ENCODE measurements at regions not wholly inside any gene's neighbourhood (a gene's known extent, or its start where the extent isn't known, plus 50 kb on each side); places are given as distances from the start of the nearest gene placed in this dataset.

GRCh38 chr17:27974531-27975145, 67.8 kb upstream of the NLK start:
- Histone ChIP-seq H3K36me3 (ENCODE audit: control insufficient read depth in 1 of 2, insufficient read depth in 2 of 2, low read length in 2 of 2) (no peaks in the 10 kb centered on the region), H3K27ac (ENCODE audit: low read length) (no peak overlapping the region)

GRCh38 chr17:27975146-27976011, 67.1 kb upstream of the NLK start:
- Histone ChIP-seq H3K4me3 (ENCODE audit: low read depth in 1 of 2, low read length in 2 of 2) (no peak overlapping the region), H3K4me1 (ENCODE audit: control insufficient read depth in 1 of 2, insufficient read depth in 2 of 2, low read length in 2 of 2) (no peaks in the 10 kb centered on the region), H3K36me3 (ENCODE audit: control insufficient read depth in 1 of 2, insufficient read depth in 2 of 2, low read length in 2 of 2) (no peaks in the 10 kb centered on the region)

More at GRCh38 chr17:27974531-27975145, 67.8 kb upstream of the NLK start:
- H3K9me3 ChIP-seq (ENCODE audit: control insufficient read depth in 1 of 2, low read length in 2 of 2): no peaks in the 10 kb centered on the region
- H3K4me3 ChIP-seq (ENCODE audit: low read depth in 1 of 2, low read length in 2 of 2): no peak overlapping the region
- no peaks in the 10 kb centered on the region for H3K4me1 ChIP-seq (ENCODE audit: control insufficient read depth in 1 of 2, insufficient read depth in 2 of 2, low read length in 2 of 2)
- no peaks in the 10 kb centered on the region for H3K27me3 ChIP-seq (ENCODE audit: low read depth, low read length)

GRCh38 chr17:27976331-27976730, 66.1 kb upstream of the NLK start:
- Histone ChIP-seq H3K9me3 (ENCODE audit: control insufficient read depth in 1 of 2, low read length in 2 of 2) (no peaks in the 10 kb centered on the region), H3K4me1 (ENCODE audit: control insufficient read depth in 1 of 2, insufficient read depth in 2 of 2, low read length in 2 of 2) (no peaks in the 10 kb centered on the region), H3K27ac (ENCODE audit: low read length) (no peak overlapping the region), H3K4me3 (ENCODE audit: low read depth in 1 of 2, low read length in 2 of 2) (no peak overlapping the region), H3K27me3 (ENCODE audit: low read depth, low read length) (no peaks in the 10 kb centered on the region), H3K36me3 (ENCODE audit: control insufficient read depth in 1 of 2, insufficient read depth in 2 of 2, low read length in 2 of 2) (no peaks in the 10 kb centered on the region)

More at GRCh38 chr17:27975146-27976011, 67.1 kb upstream of the NLK start:
- H3K27ac ChIP-seq (ENCODE audit: low read length): no peak overlapping the region
- H3K27me3 ChIP-seq (ENCODE audit: low read depth, low read length): no peaks in the 10 kb centered on the region
- H3K9me3 ChIP-seq (ENCODE audit: control insufficient read depth in 1 of 2, low read length in 2 of 2): no peaks in the 10 kb centered on the region

GRCh38 chr17:27977751-27978688, 64.5 kb upstream of the NLK start:
- no peaks in the 10 kb centered on the region for H3K27me3 ChIP-seq (ENCODE audit: low read depth, low read length)
- H3K9me3 ChIP-seq (ENCODE audit: control insufficient read depth in 1 of 2, low read length in 2 of 2): no peaks in the 10 kb centered on the region
- H3K27ac ChIP-seq (ENCODE audit: low read length): no peak overlapping the region
- no peaks in the 10 kb centered on the region for H3K36me3 ChIP-seq (ENCODE audit: control insufficient read depth in 1 of 2, insufficient read depth in 2 of 2, low read length in 2 of 2)
- no peaks in the 10 kb centered on the region for H3K4me1 ChIP-seq (ENCODE audit: control insufficient read depth in 1 of 2, insufficient read depth in 2 of 2, low read length in 2 of 2)
- no peak overlapping the region for H3K4me3 ChIP-seq (ENCODE audit: low read depth in 1 of 2, low read length in 2 of 2)

- Histone ChIP-seq H3K27me3 (ENCODE audit: low read depth, low read length) (no peaks in the 10 kb centered on the region), H3K4me1 (ENCODE audit: control insufficient read depth in 1 of 2, insufficient read depth in 2 of 2, low read length in 2 of 2) (no peaks in the 10 kb centered on the region), H3K27ac (ENCODE audit: low read length) (no peak overlapping the region), H3K9me3 (ENCODE audit: control insufficient read depth in 1 of 2, low read length in 2 of 2) (no peaks in the 10 kb centered on the region), H3K4me3 (ENCODE audit: low read depth in 1 of 2, low read length in 2 of 2) (no peak overlapping the region), H3K36me3 (ENCODE audit: control insufficient read depth in 1 of 2, insufficient read depth in 2 of 2, low read length in 2 of 2) (no peaks in the 10 kb centered on the region)
Observed at GRCh38 chr17:27978689-27979175, 63.7 kb upstream of the NLK start.

- Histone ChIP-seq H3K27ac (ENCODE audit: low read length) (no peak overlapping the region), H3K4me3 (ENCODE audit: low read depth in 1 of 2, low read length in 2 of 2) (no peak overlapping the region), H3K9me3 (ENCODE audit: control insufficient read depth in 1 of 2, low read length in 2 of 2) (no peaks in the 10 kb centered on the region), H3K4me1 (ENCODE audit: control insufficient read depth in 1 of 2, insufficient read depth in 2 of 2, low read length in 2 of 2) (no peaks in the 10 kb centered on the region), H3K36me3 (ENCODE audit: control insufficient read depth in 1 of 2, insufficient read depth in 2 of 2, low read length in 2 of 2) (no peaks in the 10 kb centered on the region), H3K27me3 (ENCODE audit: low read depth, low read length) (no peaks in the 10 kb centered on the region)
Observed at GRCh38 chr17:27980043-27980442, 62.4 kb upstream of the NLK start.

GRCh38 chr17:27981978-27982377, 60.5 kb upstream of the NLK start:
- Histone ChIP-seq H3K4me1 (ENCODE audit: control insufficient read depth in 1 of 2, insufficient read depth in 2 of 2, low read length in 2 of 2) (no peaks in the 10 kb centered on the region), H3K27me3 (ENCODE audit: low read depth, low read length) (no peaks in the 10 kb centered on the region), H3K36me3 (ENCODE audit: control insufficient read depth in 1 of 2, insufficient read depth in 2 of 2, low read length in 2 of 2) (no peaks in the 10 kb centered on the region), H3K4me3 (ENCODE audit: low read depth in 1 of 2, low read length in 2 of 2) (no peak overlapping the region), H3K27ac (ENCODE audit: low read length) (no peak overlapping the region), H3K9me3 (ENCODE audit: control insufficient read depth in 1 of 2, low read length in 2 of 2) (no peaks in the 10 kb centered on the region)

GRCh38 chr17:27982688-27983087, 59.8 kb upstream of the NLK start:
- H3K4me1 ChIP-seq (ENCODE audit: control insufficient read depth in 1 of 2, insufficient read depth in 2 of 2, low read length in 2 of 2): no peaks in the 10 kb centered on the region
- no peaks in the 10 kb centered on the region for H3K36me3 ChIP-seq (ENCODE audit: control insufficient read depth in 1 of 2, insufficient read depth in 2 of 2, low read length in 2 of 2)
- no peak overlapping the region for H3K4me3 ChIP-seq (ENCODE audit: low read depth in 1 of 2, low read length in 2 of 2)
- no peaks in the 10 kb centered on the region for H3K27me3 ChIP-seq (ENCODE audit: low read depth, low read length)
- no peaks in the 10 kb centered on the region for H3K9me3 ChIP-seq (ENCODE audit: control insufficient read depth in 1 of 2, low read length in 2 of 2)
- no peak overlapping the region for H3K27ac ChIP-seq (ENCODE audit: low read length)

GRCh38 chr17:27983853-27984252, 58.6 kb upstream of the NLK start:
- peak overlapping the region; percentile 16 for H3K27ac ChIP-seq (ENCODE audit: low read length)
- H3K36me3 ChIP-seq (ENCODE audit: control insufficient read depth in 1 of 2, insufficient read depth in 2 of 2, low read length in 2 of 2): no peaks in the 10 kb centered on the region
- no peaks in the 10 kb centered on the region for H3K27me3 ChIP-seq (ENCODE audit: low read depth, low read length)
- H3K9me3 ChIP-seq (ENCODE audit: control insufficient read depth in 1 of 2, low read length in 2 of 2): no peaks in the 10 kb centered on the region
- H3K4me1 ChIP-seq (ENCODE audit: control insufficient read depth in 1 of 2, insufficient read depth in 2 of 2, low read length in 2 of 2): no peaks in the 10 kb centered on the region
- H3K4me3 ChIP-seq (ENCODE audit: low read depth in 1 of 2, low read length in 2 of 2): no peak overlapping the region

GRCh38 chr17:27984404-27984803, 58.1 kb upstream of the NLK start:
- Histone ChIP-seq H3K27ac (ENCODE audit: low read length) (peak overlapping the region; percentile 16), H3K4me1 (ENCODE audit: control insufficient read depth in 1 of 2, insufficient read depth in 2 of 2, low read length in 2 of 2) (no peaks in the 10 kb centered on the region), H3K36me3 (ENCODE audit: control insufficient read depth in 1 of 2, insufficient read depth in 2 of 2, low read length in 2 of 2) (no peaks in the 10 kb centered on the region), H3K27me3 (ENCODE audit: low read depth, low read length) (no peaks in the 10 kb centered on the region), H3K9me3 (ENCODE audit: control insufficient read depth in 1 of 2, low read length in 2 of 2) (no peaks in the 10 kb centered on the region), H3K4me3 (ENCODE audit: low read depth in 1 of 2, low read length in 2 of 2) (no peak overlapping the region)

- Histone ChIP-seq H3K27ac (ENCODE audit: low read length) (no peak overlapping the region), H3K4me1 (ENCODE audit: control insufficient read depth in 1 of 2, insufficient read depth in 2 of 2, low read length in 2 of 2) (no peaks in the 10 kb centered on the region), H3K27me3 (ENCODE audit: low read depth, low read length) (no peaks in the 10 kb centered on the region), H3K9me3 (ENCODE audit: control insufficient read depth in 1 of 2, low read length in 2 of 2) (no peaks in the 10 kb centered on the region), H3K4me3 (ENCODE audit: low read depth in 1 of 2, low read length in 2 of 2) (no peak overlapping the region), H3K36me3 (ENCODE audit: control insufficient read depth in 1 of 2, insufficient read depth in 2 of 2, low read length in 2 of 2) (no peaks in the 10 kb centered on the region)
Observed at GRCh38 chr17:27984816-27985215, 57.7 kb upstream of the NLK start.
